ENCODE measurements at regions not wholly inside any gene's neighbourhood (a gene's known extent, or its start where the extent isn't known, plus 50 kb on each side); places are given as distances from the start of the nearest gene placed in this dataset.

- ChIA-PET POLR2A (no interaction called here), CTCF (no interaction called here)
- TF ChIP-seq, protein P1, sequence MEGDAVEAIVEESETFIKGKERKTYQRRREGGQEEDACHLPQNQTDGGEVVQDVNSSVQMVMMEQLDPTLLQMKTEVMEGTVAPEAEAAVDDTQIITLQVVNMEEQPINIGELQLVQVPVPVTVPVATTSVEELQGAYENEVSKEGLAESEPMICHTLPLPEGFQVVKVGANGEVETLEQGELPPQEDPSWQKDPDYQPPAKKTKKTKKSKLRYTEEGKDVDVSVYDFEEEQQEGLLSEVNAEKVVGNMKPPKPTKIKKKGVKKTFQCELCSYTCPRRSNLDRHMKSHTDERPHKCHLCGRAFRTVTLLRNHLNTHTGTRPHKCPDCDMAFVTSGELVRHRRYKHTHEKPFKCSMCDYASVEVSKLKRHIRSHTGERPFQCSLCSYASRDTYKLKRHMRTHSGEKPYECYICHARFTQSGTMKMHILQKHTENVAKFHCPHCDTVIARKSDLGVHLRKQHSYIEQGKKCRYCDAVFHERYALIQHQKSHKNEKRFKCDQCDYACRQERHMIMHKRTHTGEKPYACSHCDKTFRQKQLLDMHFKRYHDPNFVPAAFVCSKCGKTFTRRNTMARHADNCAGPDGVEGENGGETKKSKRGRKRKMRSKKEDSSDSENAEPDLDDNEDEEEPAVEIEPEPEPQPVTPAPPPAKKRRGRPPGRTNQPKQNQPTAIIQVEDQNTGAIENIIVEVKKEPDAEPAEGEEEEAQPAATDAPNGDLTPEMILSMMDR (IDR thresholded peaks at IDR 0.05; ENCODE audit: control extremely low read depth, extremely low read depth, low read depth, missing control alignments): no peak
- DNase-seq (ENCODE audit: extremely low spot score): no peak
These were observed 196.6 kb upstream of the CD180 start for GRCh38 chr5:67393211-67393610.

DNA sequence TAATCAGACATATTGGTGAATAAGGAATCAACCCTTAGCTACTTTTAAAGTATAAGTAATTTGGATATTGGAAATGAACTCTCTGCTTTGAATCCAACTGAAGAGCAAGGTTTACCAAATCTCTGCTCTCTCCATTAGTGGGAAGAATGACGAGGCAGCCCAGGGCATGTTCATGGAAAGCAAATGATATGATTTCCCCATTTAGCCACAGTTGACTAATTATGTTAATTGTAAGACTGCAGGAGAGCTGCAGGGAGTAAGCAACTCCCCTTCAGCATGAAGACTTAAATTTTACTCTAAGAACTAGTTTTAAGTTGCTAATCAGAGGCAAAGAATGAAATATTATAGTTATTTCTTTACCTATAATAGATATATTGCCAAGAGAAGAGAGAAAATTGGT is 194.3 kb upstream of the CD180 start:
- TF ChIP-seq, protein P1 (IDR thresholded peaks at IDR 0.05; ENCODE audit: control extremely low read depth, extremely low read depth, low read depth, missing control alignments): no peak
- POLR2A ChIA-PET: no interaction called here
- CTCF ChIA-PET: no interaction called here
- no peak for DNase-seq (ENCODE audit: extremely low spot score)

- TF ChIP-seq, protein P1 (IDR thresholded peaks at IDR 0.05; ENCODE audit: control extremely low read depth, extremely low read depth, low read depth, missing control alignments): no peak
- ChIA-PET CTCF (no interaction called here), POLR2A (no interaction called here)
- no peak for DNase-seq (ENCODE audit: extremely low spot score)
These were observed 186.9 kb upstream of the CD180 start for GRCh38 chr5:67383451-67383850.

DNA sequence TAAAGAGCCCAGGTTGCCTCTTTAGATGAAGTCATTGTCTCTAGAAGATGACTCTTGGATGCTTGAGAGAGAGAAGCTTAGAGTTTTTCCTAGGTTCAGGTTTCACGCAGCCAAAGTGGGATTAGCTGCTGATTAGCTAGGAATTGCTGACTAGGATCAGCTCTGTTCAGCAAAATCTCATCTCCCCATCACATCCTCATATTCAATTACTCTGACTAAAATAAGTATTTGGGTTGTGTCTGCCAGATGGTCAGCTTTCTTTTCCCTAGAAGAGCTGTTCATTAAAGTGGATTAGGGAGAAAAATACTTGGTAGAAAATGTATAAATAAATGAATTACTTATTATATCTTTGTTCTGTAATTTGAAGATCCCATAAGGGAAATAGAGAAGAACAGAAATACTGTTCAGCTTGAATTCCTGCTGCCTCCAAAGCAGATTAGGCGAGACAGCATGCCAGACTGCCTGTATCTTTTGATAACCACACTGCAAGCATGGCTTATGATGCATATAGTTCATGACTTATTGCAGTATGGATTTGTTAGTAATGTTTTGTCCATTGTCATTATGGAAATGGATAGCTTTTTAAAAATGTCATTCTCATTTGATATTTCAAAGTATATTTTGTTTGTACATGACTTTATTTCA is 184.8 kb upstream of the CD180 start:
- DNase-seq (ENCODE audit: extremely low spot score): no peak
- ChIA-PET CTCF (interaction anchor here (1.2 to 1.6 kb wide), 3 partner anchors 17 to 67 kb away, joined by 3 to 4 read pairs (median 3); no protein-coding TSS in a partner anchor), POLR2A (no interaction called here)
- TF ChIP-seq, protein P1 (IDR thresholded peaks at IDR 0.05; ENCODE audit: control extremely low read depth, extremely low read depth, low read depth, missing control alignments): no peak

GRCh38 chr5:67380431-67380830 is 183.8 kb upstream of the CD180 start:
- ChIA-PET CTCF (interaction anchor here (1.3 to 1.6 kb wide), 3 partner anchors 9 to 21 kb away, joined by 3 read pairs; no protein-coding TSS in a partner anchor), POLR2A (no interaction called here)
- TF ChIP-seq, protein P1 (IDR thresholded peaks at IDR 0.05; ENCODE audit: control extremely low read depth, extremely low read depth, low read depth, missing control alignments): no peak
- no peak for DNase-seq (ENCODE audit: extremely low spot score)

DNA sequence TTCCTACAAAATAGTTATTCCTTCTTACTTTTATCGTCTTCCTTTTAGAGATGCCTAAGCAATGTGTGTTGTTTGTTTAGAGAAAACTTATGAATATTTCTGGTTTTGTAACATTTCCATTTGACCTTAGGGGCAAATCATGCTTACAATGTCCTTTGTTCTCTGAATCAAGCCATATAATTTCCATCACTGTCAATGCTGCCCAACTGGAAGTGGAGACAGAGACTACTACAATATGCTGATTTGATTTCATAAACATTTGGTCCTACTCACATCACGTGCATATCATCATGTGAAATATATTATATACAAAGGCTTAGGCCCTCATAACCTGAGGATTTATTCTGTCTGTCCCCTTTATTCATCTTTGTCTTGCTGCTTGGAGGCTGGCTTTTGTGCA is 183.2 kb upstream of the CD180 start:
- CTCF ChIA-PET: interaction anchor here (1.3 to 1.4 kb wide), 2 partner anchors 10 to 21 kb away, joined by 3 read pairs; no protein-coding TSS in a partner anchor
- POLR2A ChIA-PET: no interaction called here
- DNase-seq (ENCODE audit: extremely low spot score): no peak
- TF ChIP-seq, protein P1 (IDR thresholded peaks at IDR 0.05; ENCODE audit: control extremely low read depth, extremely low read depth, low read depth, missing control alignments): no peak

All from GM10248 (cell line).